ENCODE measurements at regions not wholly inside any gene's neighbourhood (a gene's known extent, or its start where the extent isn't known, plus 50 kb on each side); places are given as distances from the start of the nearest gene placed in this dataset.

DNA sequence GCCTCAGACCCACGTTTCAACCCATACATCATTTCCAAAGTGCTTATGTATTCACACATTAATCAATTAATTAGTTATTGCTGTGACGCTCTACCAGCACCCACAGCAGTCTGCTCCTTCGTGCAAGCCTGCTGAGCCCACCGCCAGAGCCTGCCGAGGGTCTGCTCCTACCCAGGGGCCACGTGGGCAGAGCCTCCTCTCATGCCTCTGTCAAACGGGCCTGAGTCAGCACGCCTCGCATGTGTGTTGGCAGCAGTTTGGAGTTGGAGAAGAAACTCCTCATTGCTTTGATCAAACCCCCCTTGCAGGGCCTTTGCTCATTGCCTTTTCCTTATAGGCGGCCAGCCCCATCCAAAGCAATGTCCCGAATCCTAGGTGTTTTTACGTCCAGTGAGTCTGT is 256.2 kb upstream of the IRX4 start:
- H3K27ac Mint-ChIP-seq = no peak overlapping the region
- H3K4me1 Mint-ChIP-seq = no peaks in the 10 kb centered on the region
- no peak for ATAC-seq
- peaks cover 12% of the 10 kb centered on the region for H3K27me3 Mint-ChIP-seq
- no peaks in the 10 kb centered on the region for H3K36me3 Mint-ChIP-seq
- H3K4me3 Mint-ChIP-seq = no peak overlapping the region
- peaks cover 6% of the 10 kb centered on the region for H3K9me3 Mint-ChIP-seq

DNA sequence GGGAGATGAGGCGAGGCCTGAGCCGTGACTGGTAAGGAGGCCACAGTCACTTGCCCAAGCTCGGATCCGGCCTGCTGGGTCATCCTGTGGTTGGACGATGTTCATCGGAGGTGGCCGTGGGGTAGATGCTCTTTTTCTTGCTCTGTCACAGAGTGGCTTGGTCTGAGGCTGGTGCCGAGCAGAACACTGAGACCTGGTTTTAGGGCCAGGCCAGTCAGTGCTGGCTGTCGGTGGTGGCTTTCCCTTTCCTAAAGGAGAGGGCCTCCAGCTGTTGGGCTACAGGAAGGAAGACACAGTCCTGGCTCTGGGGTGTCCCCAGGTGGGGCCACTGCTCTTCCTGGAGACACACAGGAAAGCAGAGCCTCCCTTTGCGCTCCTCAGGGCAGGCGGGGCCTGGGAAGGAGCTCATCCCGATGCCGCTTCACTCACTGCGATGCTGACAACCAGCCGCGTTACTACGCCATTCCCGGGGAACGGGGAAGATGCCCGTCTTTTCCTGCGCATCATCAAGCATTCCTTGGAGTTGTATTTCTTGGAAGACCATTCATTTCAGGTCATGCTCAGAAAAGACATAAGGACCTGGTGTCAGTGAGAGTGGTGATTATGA is 254.8 kb upstream of the IRX4 start:
- H3K27me3 Mint-ChIP-seq = peaks cover 12% of the 10 kb centered on the region
- H3K4me3 Mint-ChIP-seq = no peak overlapping the region
- no peak overlapping the region for H3K27ac Mint-ChIP-seq
- H3K4me1 Mint-ChIP-seq = no peaks in the 10 kb centered on the region
- no peak for ATAC-seq
- peaks cover 6% of the 10 kb centered on the region for H3K9me3 Mint-ChIP-seq
- H3K36me3 Mint-ChIP-seq = no peaks in the 10 kb centered on the region

GRCh38 chr5:2136728-2137333 is 254.1 kb upstream of the IRX4 start:
- Mint-ChIP-seq H3K9me3 (peaks cover 6% of the 10 kb centered on the region), H3K4me3 (no peak overlapping the region), H3K4me1 (no peaks in the 10 kb centered on the region), H3K36me3 (no peaks in the 10 kb centered on the region), H3K27ac (no peak overlapping the region), H3K27me3 (peaks cover 12% of the 10 kb centered on the region)
- no peak for ATAC-seq

DNA sequence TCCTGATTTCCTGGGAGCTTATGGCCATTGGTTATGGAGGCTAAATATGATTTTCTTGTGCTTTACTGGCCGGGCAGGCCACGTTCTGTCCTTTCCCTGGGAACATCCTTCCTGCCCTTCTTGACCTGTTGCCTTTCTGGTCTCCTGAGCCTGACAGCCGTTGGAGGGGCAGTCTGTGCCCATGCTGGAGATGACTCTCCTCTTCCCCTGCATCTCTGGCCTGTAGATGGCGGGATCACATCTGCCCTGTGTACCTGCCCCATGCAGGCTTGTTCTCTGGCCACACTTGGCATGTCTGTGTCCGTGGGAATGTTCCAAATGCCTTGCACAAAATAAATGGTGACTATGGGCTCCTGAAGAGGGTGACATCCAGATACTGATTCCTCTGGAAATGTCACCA is 253.1 kb upstream of the IRX4 start:
- Mint-ChIP-seq H3K4me1 (no peaks in the 10 kb centered on the region), H3K27me3 (peaks cover 12% of the 10 kb centered on the region), H3K27ac (no peak overlapping the region), H3K9me3 (peaks cover 6% of the 10 kb centered on the region), H3K36me3 (no peaks in the 10 kb centered on the region), H3K4me3 (no peak overlapping the region)
- no peak for ATAC-seq

DNA sequence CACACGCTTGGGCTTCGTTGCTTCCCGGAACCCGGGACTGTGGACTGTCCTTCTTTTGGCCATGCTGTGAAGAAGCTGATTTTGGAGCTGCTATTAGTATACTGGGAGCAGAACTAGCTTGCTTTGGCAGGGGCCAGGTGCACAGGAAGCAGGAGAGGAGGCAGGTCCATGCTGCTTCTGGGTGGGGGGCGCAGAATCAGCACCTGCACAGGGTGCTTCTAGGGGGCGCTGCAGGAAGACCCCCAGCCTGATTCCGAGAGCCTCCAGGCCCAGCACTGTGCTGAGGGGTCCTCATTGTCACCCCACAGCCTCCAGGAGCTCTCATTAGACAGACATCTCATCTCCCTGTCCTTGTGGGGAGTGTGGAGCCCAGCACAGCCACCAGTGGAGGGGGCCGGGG is 252.6 kb upstream of the IRX4 start:
- peaks cover 6% of the 10 kb centered on the region for H3K9me3 Mint-ChIP-seq
- no peaks in the 10 kb centered on the region for H3K4me1 Mint-ChIP-seq
- ATAC-seq = no peak
- H3K4me3 Mint-ChIP-seq = no peak overlapping the region
- no peak overlapping the region for H3K27ac Mint-ChIP-seq
- H3K27me3 Mint-ChIP-seq = peaks cover 12% of the 10 kb centered on the region
- no peaks in the 10 kb centered on the region for H3K36me3 Mint-ChIP-seq

- Mint-ChIP-seq H3K27ac (no peak overlapping the region), H3K9me3 (peaks cover 6% of the 10 kb centered on the region), H3K36me3 (no peaks in the 10 kb centered on the region), H3K4me1 (no peaks in the 10 kb centered on the region), H3K27me3 (peaks cover 12% of the 10 kb centered on the region), H3K4me3 (no peak overlapping the region)
- no peak for ATAC-seq
Measured at GRCh38 chr5:2134543-2135292, 252.0 kb upstream of the IRX4 start.

DNA sequence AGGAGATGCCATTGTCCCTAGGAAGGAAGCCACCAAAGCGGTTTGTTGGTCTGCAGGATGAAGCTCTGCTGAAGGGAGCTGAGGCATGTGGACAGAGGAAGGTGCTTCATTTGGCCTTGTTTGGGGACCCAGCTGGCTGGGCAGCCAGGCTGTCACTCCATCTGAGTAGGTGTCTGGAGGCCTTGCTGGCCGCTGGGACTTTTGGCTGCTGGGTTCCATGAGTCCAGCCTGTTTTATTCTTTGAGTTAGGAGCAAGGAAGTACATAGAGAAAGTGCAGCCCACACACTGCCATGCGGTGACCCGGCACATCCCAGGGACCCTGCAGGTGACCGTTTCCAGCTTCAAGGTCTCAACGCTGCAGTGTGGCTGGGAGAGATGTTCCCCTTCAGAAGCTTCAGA is 251.2 kb upstream of the IRX4 start:
- peaks cover 6% of the 10 kb centered on the region for H3K9me3 Mint-ChIP-seq
- no peak overlapping the region for H3K27ac Mint-ChIP-seq
- no peak for ATAC-seq
- no peaks in the 10 kb centered on the region for H3K4me1 Mint-ChIP-seq
- H3K27me3 Mint-ChIP-seq = peaks cover 12% of the 10 kb centered on the region
- no peaks in the 10 kb centered on the region for H3K36me3 Mint-ChIP-seq
- no peak overlapping the region for H3K4me3 Mint-ChIP-seq

- Mint-ChIP-seq H3K4me3 (no peak overlapping the region), H3K36me3 (no peaks in the 10 kb centered on the region), H3K4me1 (no peaks in the 10 kb centered on the region), H3K27me3 (peaks cover 6% of the 10 kb centered on the region), H3K9me3 (peaks cover 3% of the 10 kb centered on the region), H3K27ac (no peak overlapping the region)
- no peak for ATAC-seq
Measured at GRCh38 chr5:2133080-2133479, 250.4 kb upstream of the IRX4 start.

DNA sequence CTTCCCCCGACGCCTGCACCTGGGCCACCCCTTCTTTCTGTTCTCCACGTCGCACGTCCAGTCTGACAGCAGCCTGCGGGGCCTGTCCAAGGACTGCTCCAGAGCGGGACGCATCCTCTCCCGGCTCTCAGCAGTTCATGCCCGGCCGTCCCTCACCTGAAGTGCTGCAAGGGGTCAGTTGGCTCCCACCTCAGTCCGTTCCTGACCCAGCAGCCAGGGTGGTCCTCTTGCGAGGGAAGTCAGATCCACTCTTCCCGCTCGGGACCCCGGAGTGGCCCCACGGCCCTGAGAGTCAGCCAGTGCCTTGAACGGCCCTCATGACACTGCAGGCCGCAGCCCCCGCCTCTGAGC is 249.7 kb upstream of the IRX4 start:
- no peak overlapping the region for H3K27ac Mint-ChIP-seq
- peaks cover 3% of the 10 kb centered on the region for H3K9me3 Mint-ChIP-seq
- ATAC-seq = no peak
- H3K4me3 Mint-ChIP-seq = no peak overlapping the region
- H3K27me3 Mint-ChIP-seq = no peaks in the 10 kb centered on the region
- H3K36me3 Mint-ChIP-seq = no peaks in the 10 kb centered on the region
- no peaks in the 10 kb centered on the region for H3K4me1 Mint-ChIP-seq

DNA sequence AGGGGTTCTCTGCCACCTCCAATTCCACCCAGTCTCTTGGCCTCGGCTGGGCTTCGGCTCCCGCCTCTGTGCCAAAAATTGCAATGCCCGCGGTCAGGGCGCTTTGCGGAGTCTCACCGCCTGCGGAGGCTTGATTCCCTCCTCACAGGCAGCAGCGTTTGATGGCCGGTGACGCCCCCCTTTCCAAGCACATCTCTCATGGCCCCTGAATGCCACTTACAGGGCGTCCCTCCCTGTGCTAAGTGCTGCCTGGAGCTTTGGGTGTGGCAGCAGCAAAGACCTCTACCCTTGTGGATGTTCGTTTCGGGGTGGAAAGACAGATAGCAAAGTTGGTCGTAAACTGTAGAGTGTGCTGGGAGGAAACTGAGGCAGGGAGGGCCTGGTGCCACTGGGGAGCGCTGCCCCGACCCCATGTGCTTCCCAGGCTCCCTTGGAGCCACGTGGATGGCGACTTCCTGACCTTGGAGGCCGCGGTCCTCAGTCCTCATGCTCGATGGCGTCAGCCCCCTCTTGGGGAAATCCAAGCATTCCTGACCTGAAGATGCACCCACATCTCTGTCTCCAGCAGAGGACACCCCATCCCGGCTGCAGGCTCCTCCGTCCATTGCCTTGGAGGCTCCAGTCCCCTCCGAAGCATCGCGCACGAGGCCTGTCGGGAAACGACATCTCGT is 249.2 kb upstream of the IRX4 start:
- ATAC-seq = no peak
- no peaks in the 10 kb centered on the region for H3K4me1 Mint-ChIP-seq
- no peak overlapping the region for H3K27ac Mint-ChIP-seq
- H3K27me3 Mint-ChIP-seq = no peaks in the 10 kb centered on the region
- H3K4me3 Mint-ChIP-seq = no peak overlapping the region
- H3K36me3 Mint-ChIP-seq = no peaks in the 10 kb centered on the region
- peaks cover 3% of the 10 kb centered on the region for H3K9me3 Mint-ChIP-seq

DNA sequence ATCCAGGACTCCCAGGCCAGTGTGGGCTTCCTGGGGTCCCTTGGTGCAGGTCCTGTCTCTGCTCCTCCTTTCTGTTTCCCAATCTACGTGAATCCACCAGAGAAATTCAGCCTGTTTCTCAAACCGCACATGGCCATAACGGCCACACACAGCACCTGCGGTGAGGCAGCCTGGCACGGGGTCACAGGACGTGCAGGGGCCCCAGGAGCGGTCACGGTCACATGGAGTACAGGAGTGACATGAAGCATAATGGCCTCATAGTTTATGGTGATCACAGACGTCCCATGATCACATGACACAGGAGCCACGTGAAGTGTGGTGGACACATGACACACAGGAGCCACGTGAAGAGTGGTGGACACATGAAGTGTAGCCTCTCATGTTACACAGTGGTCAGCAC is 248.5 kb upstream of the IRX4 start:
- H3K4me1 Mint-ChIP-seq = no peaks in the 10 kb centered on the region
- no peak overlapping the region for H3K4me3 Mint-ChIP-seq
- H3K27me3 Mint-ChIP-seq = peaks cover 3% of the 10 kb centered on the region
- ATAC-seq = peak; percentile 10
- H3K9me3 Mint-ChIP-seq = no peaks in the 10 kb centered on the region
- H3K36me3 Mint-ChIP-seq = no peaks in the 10 kb centered on the region
- H3K27ac Mint-ChIP-seq = no peak overlapping the region

GRCh38 chr5:2130361-2130760 is 247.6 kb upstream of the IRX4 start:
- ATAC-seq = no peak
- Mint-ChIP-seq H3K36me3 (no peaks in the 10 kb centered on the region), H3K9me3 (no peaks in the 10 kb centered on the region), H3K27ac (no peak overlapping the region), H3K27me3 (peaks cover 12% of the 10 kb centered on the region), H3K4me3 (no peak overlapping the region), H3K4me1 (no peaks in the 10 kb centered on the region)

GRCh38 chr5:2129568-2130272 is 247.0 kb upstream of the IRX4 start:
- no peaks in the 10 kb centered on the region for H3K36me3 Mint-ChIP-seq
- no peaks in the 10 kb centered on the region for H3K9me3 Mint-ChIP-seq
- ATAC-seq = no peak
- no peak overlapping the region for H3K27ac Mint-ChIP-seq
- peaks cover 18% of the 10 kb centered on the region for H3K27me3 Mint-ChIP-seq
- H3K4me1 Mint-ChIP-seq = no peaks in the 10 kb centered on the region
- H3K4me3 Mint-ChIP-seq = no peak overlapping the region

GRCh38 chr5:2128686-2129355 is 246.1 kb upstream of the IRX4 start:
- no peak for ATAC-seq
- H3K36me3 Mint-ChIP-seq = no peaks in the 10 kb centered on the region
- no peaks in the 10 kb centered on the region for H3K4me1 Mint-ChIP-seq
- peaks cover 22% of the 10 kb centered on the region for H3K27me3 Mint-ChIP-seq
- H3K4me3 Mint-ChIP-seq = no peak overlapping the region
- H3K27ac Mint-ChIP-seq = no peak overlapping the region
- H3K9me3 Mint-ChIP-seq = no peaks in the 10 kb centered on the region

- Mint-ChIP-seq H3K4me1 (no peaks in the 10 kb centered on the region), H3K9me3 (peaks cover 7% of the 10 kb centered on the region), H3K36me3 (no peaks in the 10 kb centered on the region), H3K4me3 (no peak overlapping the region), H3K27ac (no peak overlapping the region), H3K27me3 (peaks cover 22% of the 10 kb centered on the region)
- ATAC-seq = no peak
Measured at GRCh38 chr5:2126512-2126911, 243.8 kb upstream of the IRX4 start.
